ENCODE measurements at regions not wholly inside any gene's neighbourhood (a gene's known extent, or its start where the extent isn't known, plus 50 kb on each side); places are given as distances from the start of the nearest gene placed in this dataset.

DNA sequence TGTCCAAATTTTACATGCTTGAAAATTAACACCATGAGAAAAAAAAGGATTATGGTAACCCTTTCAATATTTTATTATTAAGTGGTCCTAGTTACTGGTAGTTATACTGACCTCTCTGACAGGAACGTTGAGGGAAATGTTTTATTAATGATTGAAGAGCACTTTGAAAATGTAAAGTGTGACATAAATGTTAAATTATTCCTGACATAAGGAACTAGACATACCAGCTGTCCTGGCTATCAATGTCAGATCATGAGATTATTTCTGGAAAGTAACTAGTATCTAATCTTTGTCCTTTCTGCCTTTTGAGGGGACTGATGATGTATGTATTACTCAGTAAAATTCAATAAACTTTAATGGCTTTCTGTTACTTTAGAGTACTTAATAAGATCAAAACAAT is 1538.5 kb upstream of the CDH6 start:
- no peaks in the 10 kb centered on the region for H3K36me3 ChIP-seq (ENCODE audit: control insufficient read depth, insufficient read depth, low read length)
- no peaks in the 10 kb centered on the region for H3K9me3 ChIP-seq (ENCODE audit: control insufficient read depth, insufficient read depth, low read length)
- DNase-seq (ENCODE audit: low read depth in 4 of 6, low spot score in 6 of 6), result no peak
- no CpG with 5 or more reads among the region's 1 CpG for WGBS (ENCODE audit: insufficient coverage)
- no peaks in the 10 kb centered on the region for H3K27me3 ChIP-seq (ENCODE audit: control insufficient read depth, insufficient read depth, low read length)
- no peak overlapping the region for H3K4me3 ChIP-seq (ENCODE audit: low read depth, low read length)
- no peak overlapping the region for H3K27ac ChIP-seq (ENCODE audit: low read depth, low read length)
- H3K4me1 ChIP-seq (ENCODE audit: control insufficient read depth, insufficient read depth, low read length), result no peaks in the 10 kb centered on the region

DNA sequence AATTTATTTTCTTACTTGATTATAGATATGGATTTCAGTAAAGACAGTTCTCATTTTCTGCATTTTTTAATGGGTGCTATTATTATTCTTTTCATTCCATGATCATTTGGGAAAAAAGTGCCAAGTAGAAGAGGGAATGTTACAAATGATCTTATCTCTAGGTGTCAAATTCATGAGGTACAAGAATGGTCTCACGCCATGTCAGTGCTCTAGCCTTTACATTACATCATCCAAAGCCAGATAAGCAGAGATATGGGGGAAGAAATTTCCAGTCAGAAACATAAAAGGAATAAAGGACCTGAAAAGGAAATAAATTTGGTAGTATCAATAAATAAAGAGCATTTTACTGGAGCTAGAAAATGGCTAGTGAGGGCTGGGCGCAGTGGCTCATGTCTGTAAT is 1544.2 kb upstream of the CDH6 start:
- DNase-seq (ENCODE audit: low read depth in 4 of 6, low spot score in 6 of 6), result no peak
- H3K4me3 ChIP-seq (ENCODE audit: low read depth, low read length), result no peak overlapping the region
- H3K27me3 ChIP-seq (ENCODE audit: control insufficient read depth, insufficient read depth, low read length), result no peaks in the 10 kb centered on the region
- H3K9me3 ChIP-seq (ENCODE audit: control insufficient read depth, insufficient read depth, low read length), result no peaks in the 10 kb centered on the region
- H3K27ac ChIP-seq (ENCODE audit: low read depth, low read length), result no peak overlapping the region
- H3K36me3 ChIP-seq (ENCODE audit: control insufficient read depth, insufficient read depth, low read length), result no peaks in the 10 kb centered on the region
- H3K4me1 ChIP-seq (ENCODE audit: control insufficient read depth, insufficient read depth, low read length), result no peaks in the 10 kb centered on the region
- 80% methylated on average over 1 of the region's 2 CpGs for WGBS (ENCODE audit: insufficient coverage)

DNA sequence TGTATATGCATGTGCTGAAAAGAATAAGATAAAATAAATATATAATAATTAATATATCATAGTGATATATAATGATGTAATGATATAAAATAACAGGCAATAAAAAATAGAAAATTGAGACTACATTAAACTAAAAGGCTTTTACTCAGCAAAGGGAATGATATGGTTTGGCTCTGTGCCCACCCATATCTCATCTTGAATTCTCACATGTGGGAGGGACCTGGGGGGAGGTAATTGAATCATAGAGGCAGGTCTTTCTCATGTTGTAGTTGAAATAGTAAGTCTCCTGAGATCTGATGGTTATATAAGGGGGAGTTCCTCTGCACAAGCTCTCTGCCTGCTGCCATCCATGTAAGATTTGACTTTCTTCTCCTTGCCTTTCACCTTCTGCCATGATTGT is 1550.9 kb upstream of the CDH6 start:
- no peaks in the 10 kb centered on the region for H3K27me3 ChIP-seq (ENCODE audit: control insufficient read depth, insufficient read depth, low read length)
- no peak overlapping the region for H3K27ac ChIP-seq (ENCODE audit: low read depth, low read length)
- no peak overlapping the region for H3K4me3 ChIP-seq (ENCODE audit: low read depth, low read length)
- no peak for DNase-seq (ENCODE audit: low read depth in 4 of 6, low spot score in 6 of 6)
- H3K9me3 ChIP-seq (ENCODE audit: control insufficient read depth, insufficient read depth, low read length), result no peaks in the 10 kb centered on the region
- H3K4me1 ChIP-seq (ENCODE audit: control insufficient read depth, insufficient read depth, low read length), result no peaks in the 10 kb centered on the region
- H3K36me3 ChIP-seq (ENCODE audit: control insufficient read depth, insufficient read depth, low read length), result no peaks in the 10 kb centered on the region

DNA sequence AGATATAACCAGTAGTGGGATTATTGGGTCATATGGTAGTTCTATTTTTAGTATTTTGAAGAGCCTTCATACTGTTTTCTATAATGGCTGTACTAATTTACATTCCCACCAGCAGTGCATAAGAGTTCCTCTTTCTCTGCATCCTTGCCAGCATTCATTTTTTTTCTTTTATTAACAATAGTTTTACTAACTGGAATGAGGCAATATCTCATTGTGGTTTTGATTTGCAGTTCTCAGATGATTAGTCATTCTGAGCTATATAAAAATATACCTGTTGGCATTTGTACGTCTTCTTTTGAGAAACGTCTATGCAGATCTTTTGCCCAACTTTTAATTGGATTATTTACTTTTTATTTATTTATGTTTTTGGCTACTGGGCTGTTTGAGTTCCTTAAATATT is 1579.3 kb upstream of the CDH6 start:
- no CpG with 5 or more reads among the region's 2 CpGs for WGBS (ENCODE audit: insufficient coverage)
- Histone ChIP-seq H3K4me1 (ENCODE audit: control insufficient read depth, insufficient read depth, low read length) (no peaks in the 10 kb centered on the region), H3K27me3 (ENCODE audit: control insufficient read depth, insufficient read depth, low read length) (no peaks in the 10 kb centered on the region), H3K36me3 (ENCODE audit: control insufficient read depth, insufficient read depth, low read length) (no peaks in the 10 kb centered on the region), H3K9me3 (ENCODE audit: control insufficient read depth, insufficient read depth, low read length) (no peaks in the 10 kb centered on the region), H3K27ac (ENCODE audit: low read depth, low read length) (no peak overlapping the region), H3K4me3 (ENCODE audit: low read depth, low read length) (no peak overlapping the region)
- no peak for DNase-seq (ENCODE audit: low read depth in 4 of 6, low spot score in 6 of 6)

DNA sequence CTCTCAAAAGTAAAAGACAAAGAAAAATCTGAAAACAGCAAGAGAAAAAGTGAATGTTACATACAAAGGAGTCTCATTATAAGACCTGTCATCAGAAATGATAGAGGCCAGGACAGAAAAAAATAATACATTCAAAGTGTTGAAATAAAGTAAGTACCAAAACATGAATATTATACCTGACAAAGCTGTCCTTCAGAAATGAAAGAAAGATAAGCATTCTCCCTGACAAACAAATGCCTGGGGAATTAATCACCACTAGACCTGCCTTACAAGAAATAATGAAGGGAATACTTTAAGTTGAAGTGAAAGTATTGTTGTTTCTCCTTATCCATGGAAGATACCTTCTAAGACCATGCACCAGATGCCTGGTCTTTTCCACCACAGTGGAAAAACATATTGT is 1605.2 kb upstream of the CDH6 start:
- H3K36me3 ChIP-seq (ENCODE audit: control insufficient read depth, insufficient read depth, low read length), result no peaks in the 10 kb centered on the region
- H3K4me1 ChIP-seq (ENCODE audit: control insufficient read depth, insufficient read depth, low read length), result no peaks in the 10 kb centered on the region
- no peak overlapping the region for H3K27ac ChIP-seq (ENCODE audit: low read depth, low read length)

DNA sequence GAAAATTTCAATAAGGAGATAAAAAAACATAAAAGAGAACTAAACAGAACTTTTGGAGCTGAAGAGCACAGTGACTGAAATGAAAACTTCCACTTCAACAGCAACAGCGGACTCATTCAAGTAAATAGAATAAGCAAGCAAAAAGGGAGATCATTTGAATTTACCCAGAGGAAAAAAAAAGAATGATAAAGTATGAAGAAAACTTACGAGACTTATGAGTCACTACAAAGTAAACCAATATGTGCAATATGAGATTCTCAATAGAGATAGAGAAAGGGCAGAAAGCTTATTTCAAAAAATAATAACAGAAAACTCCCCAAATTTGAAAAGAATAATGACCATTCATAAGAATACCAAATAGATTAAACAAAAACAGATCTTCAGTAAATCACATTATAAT is 1605.7 kb upstream of the CDH6 start:
- no peak overlapping the region for H3K27ac ChIP-seq (ENCODE audit: low read depth, low read length)
- H3K27me3 ChIP-seq (ENCODE audit: control insufficient read depth, insufficient read depth, low read length), result no peaks in the 10 kb centered on the region
- no peaks in the 10 kb centered on the region for H3K36me3 ChIP-seq (ENCODE audit: control insufficient read depth, insufficient read depth, low read length)
- no CpG with 5 or more reads among the region's 2 CpGs for WGBS (ENCODE audit: insufficient coverage)
- H3K9me3 ChIP-seq (ENCODE audit: control insufficient read depth, insufficient read depth, low read length), result no peaks in the 10 kb centered on the region
- DNase-seq (ENCODE audit: low read depth in 4 of 6, low spot score in 6 of 6), result no peak
- no peaks in the 10 kb centered on the region for H3K4me1 ChIP-seq (ENCODE audit: control insufficient read depth, insufficient read depth, low read length)
- no peak overlapping the region for H3K4me3 ChIP-seq (ENCODE audit: low read depth, low read length)

More for the DNA sequence above, 1605.2 kb upstream of the CDH6 start:
- Histone ChIP-seq H3K9me3 (ENCODE audit: control insufficient read depth, insufficient read depth, low read length) (no peaks in the 10 kb centered on the region), H3K4me3 (ENCODE audit: low read depth, low read length) (no peak overlapping the region), H3K27me3 (ENCODE audit: control insufficient read depth, insufficient read depth, low read length) (no peaks in the 10 kb centered on the region)
- no peak for DNase-seq (ENCODE audit: low read depth in 4 of 6, low spot score in 6 of 6)

DNA sequence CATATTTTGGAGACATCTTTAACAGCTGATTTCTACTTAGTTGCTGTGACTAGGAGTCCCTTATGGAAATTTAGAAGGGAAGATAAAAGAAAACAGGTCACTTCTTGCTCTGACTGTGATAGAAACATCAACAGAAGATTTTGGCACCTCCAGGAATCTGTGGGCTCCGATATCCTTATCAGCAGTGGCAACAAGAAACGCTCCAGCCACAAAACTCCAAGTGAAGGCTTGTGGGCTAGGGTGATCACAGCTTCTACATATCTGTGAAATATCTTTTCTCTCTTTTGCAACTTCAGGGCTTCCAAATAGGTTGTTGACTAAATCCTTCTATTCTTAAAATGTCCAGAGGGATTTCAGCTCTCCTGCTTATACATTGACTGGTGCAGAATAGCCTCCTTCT is 1625.5 kb upstream of the CDH6 start:
- Histone ChIP-seq H3K27ac (ENCODE audit: low read depth, low read length) (no peak overlapping the region), H3K4me3 (ENCODE audit: low read depth, low read length) (no peak overlapping the region), H3K9me3 (ENCODE audit: control insufficient read depth, insufficient read depth, low read length) (no peaks in the 10 kb centered on the region), H3K36me3 (ENCODE audit: control insufficient read depth, insufficient read depth, low read length) (no peaks in the 10 kb centered on the region), H3K4me1 (ENCODE audit: control insufficient read depth, insufficient read depth, low read length) (no peaks in the 10 kb centered on the region), H3K27me3 (ENCODE audit: control insufficient read depth, insufficient read depth, low read length) (no peaks in the 10 kb centered on the region)
- DNase-seq (ENCODE audit: low read depth in 4 of 6, low spot score in 6 of 6), result no peak
- WGBS (ENCODE audit: insufficient coverage), result 93% methylated on average over 2 of the region's 2 CpGs

DNA sequence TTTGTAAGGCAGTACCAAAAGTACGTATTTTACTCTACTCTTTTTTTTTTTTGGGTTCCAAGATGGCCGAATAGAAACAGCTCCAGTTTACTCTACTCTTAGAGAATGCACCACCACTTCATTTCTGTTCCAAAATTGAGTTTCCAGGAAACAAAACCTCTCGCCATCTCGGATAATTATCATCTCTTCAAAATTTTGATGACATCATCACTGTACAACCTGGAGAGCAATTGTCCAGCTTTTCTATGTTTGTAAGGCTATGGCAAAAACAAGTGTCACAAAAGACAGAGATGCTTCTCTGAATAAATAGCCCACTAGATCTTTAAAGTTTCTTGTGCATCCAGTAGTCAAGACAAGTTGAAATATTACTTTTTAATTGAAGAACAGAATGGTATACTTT is 1631.9 kb upstream of the CDH6 start:
- WGBS (ENCODE audit: insufficient coverage), result 70% methylated on average over 2 of the region's 4 CpGs
- no peak for DNase-seq (ENCODE audit: low read depth in 4 of 6, low spot score in 6 of 6)
- Histone ChIP-seq H3K4me1 (ENCODE audit: control insufficient read depth, insufficient read depth, low read length) (no peaks in the 10 kb centered on the region), H3K4me3 (ENCODE audit: low read depth, low read length) (no peak overlapping the region), H3K9me3 (ENCODE audit: control insufficient read depth, insufficient read depth, low read length) (no peaks in the 10 kb centered on the region), H3K27me3 (ENCODE audit: control insufficient read depth, insufficient read depth, low read length) (no peaks in the 10 kb centered on the region), H3K36me3 (ENCODE audit: control insufficient read depth, insufficient read depth, low read length) (no peaks in the 10 kb centered on the region), H3K27ac (ENCODE audit: low read depth, low read length) (no peak overlapping the region)

DNA sequence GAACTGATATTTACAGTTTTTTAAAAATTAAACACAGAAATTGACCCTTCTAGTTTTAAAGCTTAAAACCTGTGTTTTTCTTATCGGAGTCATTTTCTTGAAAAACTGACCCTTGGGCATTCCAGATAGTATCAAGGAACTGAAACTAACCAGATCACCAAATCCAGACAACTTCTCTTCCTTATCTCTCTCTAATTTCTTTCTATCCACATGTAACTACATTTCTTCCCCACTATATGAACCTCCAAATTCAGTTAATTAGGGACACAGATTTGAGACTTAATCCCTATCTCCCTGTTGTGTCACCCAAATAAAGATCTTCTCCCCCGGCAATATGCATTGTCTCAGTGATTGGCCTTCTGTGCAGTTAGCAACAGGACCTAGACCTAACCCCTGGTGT is 1643.0 kb upstream of the CDH6 start:
- Histone ChIP-seq H3K27me3 (ENCODE audit: control insufficient read depth, insufficient read depth, low read length) (no peaks in the 10 kb centered on the region), H3K4me3 (ENCODE audit: low read depth, low read length) (no peak overlapping the region), H3K9me3 (ENCODE audit: control insufficient read depth, insufficient read depth, low read length) (no peaks in the 10 kb centered on the region), H3K4me1 (ENCODE audit: control insufficient read depth, insufficient read depth, low read length) (no peaks in the 10 kb centered on the region), H3K27ac (ENCODE audit: low read depth, low read length) (no peak overlapping the region), H3K36me3 (ENCODE audit: control insufficient read depth, insufficient read depth, low read length) (no peaks in the 10 kb centered on the region)
- 100% methylated on average over 1 of the region's 2 CpGs for WGBS (ENCODE audit: insufficient coverage)
- no peak for DNase-seq (ENCODE audit: low read depth in 4 of 6, low spot score in 6 of 6)

DNA sequence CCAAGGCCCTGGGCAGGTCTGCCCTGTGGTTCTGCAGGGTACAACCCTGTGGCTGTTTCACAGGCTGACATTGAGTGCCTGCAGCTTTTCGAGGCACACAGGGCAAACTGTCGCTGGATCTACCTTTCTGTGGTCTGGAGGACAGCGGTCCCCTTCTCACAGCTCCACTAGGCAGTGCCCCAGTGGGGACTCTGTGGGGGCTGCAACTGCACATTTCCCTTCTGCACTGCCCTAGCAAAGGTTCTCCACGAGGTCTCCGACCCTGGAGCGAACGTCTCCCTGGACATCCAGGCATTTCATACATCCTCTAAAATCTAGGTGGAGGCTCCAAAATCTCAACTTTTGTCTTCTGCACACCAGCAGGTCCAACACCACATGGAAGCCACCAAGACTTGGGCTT is 1645.2 kb upstream of the CDH6 start:
- DNase-seq (ENCODE audit: low read depth in 4 of 6, low spot score in 6 of 6), result no peak
- no peaks in the 10 kb centered on the region for H3K4me1 ChIP-seq (ENCODE audit: control insufficient read depth, insufficient read depth, low read length)
- no peaks in the 10 kb centered on the region for H3K9me3 ChIP-seq (ENCODE audit: control insufficient read depth, insufficient read depth, low read length)
- 93% methylated on average over 7 of the region's 7 CpGs for WGBS (ENCODE audit: insufficient coverage)
- no peaks in the 10 kb centered on the region for H3K36me3 ChIP-seq (ENCODE audit: control insufficient read depth, insufficient read depth, low read length)
- H3K27ac ChIP-seq (ENCODE audit: low read depth, low read length), result no peak overlapping the region
- no peak overlapping the region for H3K4me3 ChIP-seq (ENCODE audit: low read depth, low read length)
- H3K27me3 ChIP-seq (ENCODE audit: control insufficient read depth, insufficient read depth, low read length), result no peaks in the 10 kb centered on the region

All from spinal cord (tissue), 9 donors.